ENCODE measurements at regions not wholly inside any gene's neighbourhood (a gene's known extent, or its start where the extent isn't known, plus 50 kb on each side); places are given as distances from the start of the nearest gene placed in this dataset.

GRCh38 chr19:30093966-30094755, 152.1 kb downstream of the URI1 start:
- DNase-seq (ENCODE audit: low read depth) = no peak
- H3K4me3 ChIP-seq (ENCODE audit: low read depth, low read length) = no peak overlapping the region
- TF ChIP-seq CTCF (IDR thresholded peaks at IDR 0.05; ENCODE audit: insufficient read depth, low read depth, low read length) = no peak

- no peak overlapping the region for H3K4me3 ChIP-seq (ENCODE audit: low read depth, low read length)
- DNase-seq (ENCODE audit: low read depth) = no peak
- TF ChIP-seq CTCF (IDR thresholded peaks at IDR 0.05; ENCODE audit: insufficient read depth, low read depth, low read length) = no peak
Observed at GRCh38 chr19:30094756-30095140, 152.7 kb downstream of the URI1 start.

GRCh38 chr19:30095171-30095570, 153.1 kb downstream of the URI1 start:
- no peak overlapping the region for H3K4me3 ChIP-seq (ENCODE audit: low read depth, low read length)
- DNase-seq (ENCODE audit: low read depth) = no peak
- no peak for TF ChIP-seq CTCF (IDR thresholded peaks at IDR 0.05; ENCODE audit: insufficient read depth, low read depth, low read length)

- no peak overlapping the region for H3K4me3 ChIP-seq (ENCODE audit: low read depth, low read length)
- no peak for DNase-seq (ENCODE audit: low read depth)
- no peak for TF ChIP-seq CTCF (IDR thresholded peaks at IDR 0.05; ENCODE audit: insufficient read depth, low read depth, low read length)
Observed at GRCh38 chr19:30096596-30097370, 154.7 kb downstream of the URI1 start.

GRCh38 chr19:30097746-30098280, 155.8 kb downstream of the URI1 start:
- no peak for DNase-seq (ENCODE audit: low read depth)
- no peak for TF ChIP-seq CTCF (IDR thresholded peaks at IDR 0.05; ENCODE audit: insufficient read depth, low read depth, low read length)
- H3K4me3 ChIP-seq (ENCODE audit: low read depth, low read length) = no peak overlapping the region

- no peak for TF ChIP-seq CTCF (IDR thresholded peaks at IDR 0.05; ENCODE audit: insufficient read depth, low read depth, low read length)
- no peak for DNase-seq (ENCODE audit: low read depth)
- no peak overlapping the region for H3K4me3 ChIP-seq (ENCODE audit: low read depth, low read length)
Observed at GRCh38 chr19:30102239-30102638, 160.2 kb downstream of the URI1 start.
